T-helper 17 cell (primary cell): ENCODE measurements at regions not wholly inside any gene's neighbourhood (a gene's known extent, or its start where the extent isn't known, plus 50 kb on each side); places are given as distances from the start of the nearest gene placed in this dataset.

ENCODE experiments used
- ATAC-seq: fragments of 150-1000 bp; cut with Tn5 transposase; 2 replicates; pipeline ENCODE4 v1.10.0; 2021; ENCODE audit warnings: mild to moderate bottlenecking, moderate library complexity
- DNase-seq, 3 donors: peaks; one replicate each; pipeline versions ENCODE4 v3.0.0 to v3.0.0-alpha.2; 2020 to 2021
- H3K9me3 ChIP-seq: one replicate; pipeline ENCODE4 v1.7.0; 2013; ENCODE audit warnings: low read length, mild to moderate bottlenecking; ENCODE audit not compliant: control insufficient read depth, poor library complexity, severe bottlenecking
- H3K27ac Mint-ChIP-seq: one replicate; pipeline ENCODE4 v1.8.0; 2022; ENCODE audit warnings: mild to moderate bottlenecking, moderate library complexity, mixed read lengths
- H3K27me3 Mint-ChIP-seq: one replicate; pipeline ENCODE4 v1.8.0; 2022; ENCODE audit warnings: mixed read lengths
- H3K36me3 Mint-ChIP-seq: one replicate; pipeline ENCODE4 v1.8.0; 2022; ENCODE audit warnings: low read depth, mixed read lengths
- H3K4me1 Mint-ChIP-seq: one replicate; pipeline ENCODE4 v1.8.0; 2022; ENCODE audit warnings: mild to moderate bottlenecking, mixed read lengths
- H3K4me3 Mint-ChIP-seq: one replicate; pipeline ENCODE4 v1.8.0; 2022; ENCODE audit warnings: mild to moderate bottlenecking, moderate library complexity, mixed read lengths

GRCh38 chr14:85131226-85131922, 398.6 kb upstream of the FLRT2 start:
- no peaks in the 10 kb centered on the region for H3K9me3 ChIP-seq
- Mint-ChIP-seq H3K36me3 (no peaks in the 10 kb centered on the region), H3K4me3 (no peak overlapping the region), H3K27ac (no peak overlapping the region), H3K27me3 (no peaks in the 10 kb centered on the region), H3K4me1 (no peaks in the 10 kb centered on the region)
- no peak for DNase-seq
- ATAC-seq: no peak

DNA sequence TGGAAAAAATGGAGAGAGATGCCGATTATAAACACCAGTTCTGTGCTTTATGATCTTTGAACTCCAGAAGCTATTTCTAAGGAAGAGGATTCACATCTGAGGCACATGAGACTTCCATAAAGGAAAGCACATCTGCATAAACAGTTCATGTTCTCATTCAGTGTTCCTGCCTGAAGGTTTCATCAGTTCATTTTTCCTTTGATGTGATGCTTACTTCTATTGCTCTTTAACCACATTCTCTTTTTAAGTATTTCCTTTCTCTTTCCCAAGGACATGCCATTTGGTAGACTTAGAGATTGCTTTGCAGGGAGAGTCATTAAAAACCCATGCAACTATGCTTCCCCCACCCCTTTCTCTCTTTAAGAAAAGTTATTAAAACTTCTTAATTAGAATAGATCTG, 387.0 kb upstream of the FLRT2 start:
- no peaks in the 10 kb centered on the region for H3K36me3 Mint-ChIP-seq
- H3K9me3 ChIP-seq: no peaks in the 10 kb centered on the region
- ATAC-seq (no peak), DNase-seq (no peak)
- no peaks in the 10 kb centered on the region for H3K4me1 Mint-ChIP-seq
- H3K27me3 Mint-ChIP-seq: no peaks in the 10 kb centered on the region
- H3K27ac Mint-ChIP-seq: no peak overlapping the region
- no peak overlapping the region for H3K4me3 Mint-ChIP-seq

GRCh38 chr14:85146779-85147178, 383.2 kb upstream of the FLRT2 start:
- no peaks in the 10 kb centered on the region for H3K9me3 ChIP-seq
- no peak for ATAC-seq
- DNase-seq: no peak
- H3K36me3 Mint-ChIP-seq: no peaks in the 10 kb centered on the region
- H3K4me1 Mint-ChIP-seq: no peaks in the 10 kb centered on the region
- no peaks in the 10 kb centered on the region for H3K27me3 Mint-ChIP-seq
- no peak overlapping the region for H3K4me3 Mint-ChIP-seq
- H3K27ac Mint-ChIP-seq: no peak overlapping the region

- Mint-ChIP-seq H3K4me1 (no peaks in the 10 kb centered on the region), H3K4me3 (no peak overlapping the region), H3K36me3 (no peaks in the 10 kb centered on the region), H3K27ac (no peak overlapping the region), H3K27me3 (no peaks in the 10 kb centered on the region)
- no peak for ATAC-seq
- H3K9me3 ChIP-seq: no peaks in the 10 kb centered on the region
- no peak for DNase-seq
Measured at GRCh38 chr14:85150166-85150565, 379.8 kb upstream of the FLRT2 start.

DNA sequence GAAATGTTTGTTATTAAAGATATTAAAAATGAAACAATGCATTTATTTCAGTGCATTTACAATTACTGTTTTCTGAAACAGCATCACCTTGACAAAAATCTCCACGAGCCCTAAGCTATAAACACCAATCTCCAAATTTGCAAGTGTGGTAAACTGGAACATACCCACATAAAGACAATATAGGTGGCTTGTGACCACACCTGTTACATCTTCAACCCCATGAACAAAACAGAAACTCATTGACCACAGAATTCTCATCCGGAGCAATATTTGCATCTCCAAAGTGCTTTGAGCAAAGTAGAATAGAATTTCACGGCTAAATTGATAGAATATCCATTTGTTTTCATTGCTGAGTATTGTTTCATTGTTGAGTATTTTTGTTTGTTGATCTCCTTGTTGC, 375.2 kb upstream of the FLRT2 start:
- H3K36me3 Mint-ChIP-seq: no peaks in the 10 kb centered on the region
- H3K9me3 ChIP-seq: no peaks in the 10 kb centered on the region
- no peaks in the 10 kb centered on the region for H3K27me3 Mint-ChIP-seq
- ATAC-seq (no peak), DNase-seq (no peak)
- H3K4me1 Mint-ChIP-seq: no peaks in the 10 kb centered on the region
- H3K27ac Mint-ChIP-seq: no peak overlapping the region
- no peak overlapping the region for H3K4me3 Mint-ChIP-seq

- Mint-ChIP-seq H3K36me3 (no peaks in the 10 kb centered on the region), H3K27me3 (no peaks in the 10 kb centered on the region), H3K4me1 (no peaks in the 10 kb centered on the region), H3K4me3 (no peak overlapping the region), H3K27ac (no peak overlapping the region)
- H3K9me3 ChIP-seq: no peaks in the 10 kb centered on the region
- ATAC-seq (no peak), DNase-seq (no peak)
Measured at GRCh38 chr14:85156319-85156718, 373.6 kb upstream of the FLRT2 start.

DNA sequence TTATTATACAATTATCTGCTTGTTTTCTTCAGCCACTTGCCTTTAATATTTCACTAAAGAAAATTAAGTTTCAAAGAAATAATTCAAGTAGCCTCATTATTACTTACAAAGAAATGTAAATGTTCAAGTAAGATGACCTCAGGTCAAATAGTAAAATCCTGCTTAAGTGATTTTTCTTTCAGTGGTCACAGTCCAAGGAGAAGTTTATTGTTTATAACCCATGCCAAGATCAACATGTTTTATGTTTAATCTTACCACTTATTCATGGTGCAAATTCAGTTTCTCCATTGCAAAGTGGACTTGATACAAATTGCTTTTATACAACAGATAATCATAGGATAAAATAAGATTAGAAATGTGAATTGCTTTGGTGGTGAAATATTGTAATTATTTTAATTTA, 370.2 kb upstream of the FLRT2 start:
- ATAC-seq (no peak), DNase-seq (no peak)
- no peak overlapping the region for H3K27ac Mint-ChIP-seq

GRCh38 chr14:85165094-85165493, 364.9 kb upstream of the FLRT2 start:
- no peaks in the 10 kb centered on the region for H3K27me3 Mint-ChIP-seq
- H3K4me3 Mint-ChIP-seq: no peak overlapping the region
- ATAC-seq: no peak
- H3K4me1 Mint-ChIP-seq: no peaks in the 10 kb centered on the region
- H3K9me3 ChIP-seq: no peaks in the 10 kb centered on the region
- no peak for DNase-seq
- H3K27ac Mint-ChIP-seq: no peak overlapping the region
- H3K36me3 Mint-ChIP-seq: no peaks in the 10 kb centered on the region

More for the DNA sequence above, 370.2 kb upstream of the FLRT2 start:
- no peaks in the 10 kb centered on the region for H3K9me3 ChIP-seq
- Mint-ChIP-seq H3K36me3 (no peaks in the 10 kb centered on the region), H3K27me3 (no peaks in the 10 kb centered on the region), H3K4me3 (no peak overlapping the region), H3K4me1 (no peaks in the 10 kb centered on the region)

GRCh38 chr14:85169381-85169780, 360.6 kb upstream of the FLRT2 start:
- no peaks in the 10 kb centered on the region for H3K36me3 Mint-ChIP-seq
- H3K27ac Mint-ChIP-seq: no peak overlapping the region
- ATAC-seq (no peak), DNase-seq (no peak)
- no peaks in the 10 kb centered on the region for H3K27me3 Mint-ChIP-seq
- no peaks in the 10 kb centered on the region for H3K9me3 ChIP-seq
- H3K4me3 Mint-ChIP-seq: no peak overlapping the region
- H3K4me1 Mint-ChIP-seq: no peaks in the 10 kb centered on the region

- DNase-seq (no peak), ATAC-seq (no peak)
- H3K4me1 Mint-ChIP-seq: no peaks in the 10 kb centered on the region
- H3K27ac Mint-ChIP-seq: no peak overlapping the region
- H3K9me3 ChIP-seq: no peaks in the 10 kb centered on the region
- no peak overlapping the region for H3K4me3 Mint-ChIP-seq
- no peaks in the 10 kb centered on the region for H3K36me3 Mint-ChIP-seq
- no peaks in the 10 kb centered on the region for H3K27me3 Mint-ChIP-seq
Measured at GRCh38 chr14:85172290-85172689, 357.7 kb upstream of the FLRT2 start.

DNA sequence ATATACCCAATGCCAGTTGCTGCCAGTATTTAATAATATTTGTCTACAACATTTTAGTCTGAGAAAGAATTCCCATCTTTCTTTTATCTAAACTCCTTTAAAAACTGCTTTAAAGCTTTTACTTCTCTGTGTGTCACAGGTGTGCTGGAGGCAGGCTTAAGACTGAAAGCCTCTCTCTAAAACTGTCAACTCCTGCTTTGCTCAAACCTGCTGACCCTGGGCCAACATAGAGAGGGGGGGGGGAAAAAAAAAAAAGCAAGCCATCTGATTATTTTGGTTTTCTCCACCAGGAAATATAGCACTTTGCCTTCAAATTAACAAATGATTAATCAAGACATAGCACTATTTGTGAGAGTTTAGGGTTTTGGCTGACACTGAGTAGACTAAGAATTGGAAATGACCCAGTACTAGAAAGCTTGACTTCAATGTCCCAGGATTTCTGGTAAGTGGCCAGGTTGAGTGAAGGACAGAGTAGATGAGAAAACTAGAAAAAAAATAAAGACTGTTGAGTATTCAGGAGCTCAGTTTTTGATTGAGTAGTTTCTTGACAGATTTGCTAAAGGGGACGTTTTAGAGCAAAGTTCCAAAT, 357.0 kb upstream of the FLRT2 start:
- no peak for DNase-seq
- Mint-ChIP-seq H3K36me3 (no peaks in the 10 kb centered on the region), H3K4me3 (no peak overlapping the region), H3K27me3 (no peaks in the 10 kb centered on the region), H3K4me1 (no peaks in the 10 kb centered on the region), H3K27ac (no peak overlapping the region)
- H3K9me3 ChIP-seq: no peaks in the 10 kb centered on the region
- ATAC-seq: no peak

- H3K4me1 Mint-ChIP-seq: no peaks in the 10 kb centered on the region
- H3K27me3 Mint-ChIP-seq: no peaks in the 10 kb centered on the region
- no peaks in the 10 kb centered on the region for H3K9me3 ChIP-seq
- H3K36me3 Mint-ChIP-seq: no peaks in the 10 kb centered on the region
- no peak overlapping the region for H3K27ac Mint-ChIP-seq
- DNase-seq: no peak
- ATAC-seq: no peak
- no peak overlapping the region for H3K4me3 Mint-ChIP-seq
Measured at GRCh38 chr14:85175556-85175955, 354.4 kb upstream of the FLRT2 start.

DNA sequence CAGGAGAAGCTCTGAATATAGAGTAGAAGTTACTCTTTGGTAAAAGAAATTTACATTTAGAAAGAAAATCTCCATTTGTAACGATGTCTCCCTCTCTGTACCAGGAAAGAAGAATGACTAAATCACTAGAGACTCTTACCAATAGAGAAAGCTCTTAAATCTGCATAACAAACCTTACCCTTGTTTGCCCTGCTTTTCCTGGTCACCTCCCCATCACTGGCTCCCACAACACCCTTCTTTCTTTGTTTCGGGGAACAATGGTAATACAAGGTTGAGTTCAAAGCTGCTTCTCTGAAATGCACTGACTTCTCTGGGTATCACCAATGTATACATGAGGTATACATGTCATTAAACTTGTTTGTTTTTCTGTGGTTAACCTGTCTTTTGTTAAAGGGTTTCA, 351.1 kb upstream of the FLRT2 start:
- Mint-ChIP-seq H3K27ac (no peak overlapping the region), H3K4me3 (no peak overlapping the region), H3K27me3 (no peaks in the 10 kb centered on the region), H3K36me3 (no peaks in the 10 kb centered on the region), H3K4me1 (no peaks in the 10 kb centered on the region)
- no peak for ATAC-seq
- no peaks in the 10 kb centered on the region for H3K9me3 ChIP-seq
- no peak for DNase-seq

- H3K27ac Mint-ChIP-seq: no peak overlapping the region
Measured at GRCh38 chr14:85180876-85181275, 349.1 kb upstream of the FLRT2 start.

More at GRCh38 chr14:85180876-85181275, 349.1 kb upstream of the FLRT2 start:
- H3K9me3 ChIP-seq: no peaks in the 10 kb centered on the region
- ATAC-seq (no peak), DNase-seq (no peak)
- Mint-ChIP-seq H3K4me3 (no peak overlapping the region), H3K27me3 (no peaks in the 10 kb centered on the region), H3K36me3 (no peaks in the 10 kb centered on the region), H3K4me1 (no peaks in the 10 kb centered on the region)
